ENCODE measurements at regions not wholly inside any gene's neighbourhood (a gene's known extent, or its start where the extent isn't known, plus 50 kb on each side); places are given as distances from the start of the nearest gene placed in this dataset.
A peak's percentile ranks its signal among the peaks of the same experiment; 100 is the strongest.

GRCh38 chr10:71025535-71025934 lies 137.2 kb upstream of the PCBD1 start:
- H3K27ac ChIP-seq: no peak overlapping the region
- peaks cover 6% of the 10 kb centered on the region for H3K9me3 ChIP-seq (ENCODE audit: severe bottlenecking)
- TF ChIP-seq CTCF (IDR thresholded peaks at IDR 0.05; ENCODE audit: low read depth, low read length): no peak
- no peak overlapping the region for H3K4me3 ChIP-seq (ENCODE audit: low read depth, low read length)
- no peaks in the 10 kb centered on the region for H3K27me3 ChIP-seq (ENCODE audit: insufficient read depth, low read depth, severe bottlenecking)
- no peak for DNase-seq
- H3K36me3 ChIP-seq: no peaks in the 10 kb centered on the region

GRCh38 chr10:71028066-71028465 lies 139.7 kb upstream of the PCBD1 start:
- H3K27me3 ChIP-seq (ENCODE audit: insufficient read depth, low read depth, severe bottlenecking): no peaks in the 10 kb centered on the region
- no peaks in the 10 kb centered on the region for H3K9me3 ChIP-seq (ENCODE audit: severe bottlenecking)
- no peak overlapping the region for H3K4me3 ChIP-seq (ENCODE audit: low read depth, low read length)
- H3K36me3 ChIP-seq: no peaks in the 10 kb centered on the region
- H3K27ac ChIP-seq: no peak overlapping the region
- DNase-seq: no peak
- no peak for TF ChIP-seq CTCF (IDR thresholded peaks at IDR 0.05; ENCODE audit: low read depth, low read length)

GRCh38 chr10:71029411-71029892 lies 141.1 kb upstream of the PCBD1 start:
- Histone ChIP-seq H3K27me3 (ENCODE audit: insufficient read depth, low read depth, severe bottlenecking) (no peaks in the 10 kb centered on the region), H3K4me3 (ENCODE audit: low read depth, low read length) (no peak overlapping the region), H3K36me3 (no peaks in the 10 kb centered on the region), H3K27ac (no peak overlapping the region), H3K9me3 (ENCODE audit: severe bottlenecking) (no peaks in the 10 kb centered on the region)
- DNase-seq: no peak
- no peak for TF ChIP-seq CTCF (IDR thresholded peaks at IDR 0.05; ENCODE audit: low read depth, low read length)

- DNase-seq: no peak
- TF ChIP-seq CTCF (IDR thresholded peaks at IDR 0.05; ENCODE audit: low read depth, low read length): no peak
- no peak overlapping the region for H3K4me3 ChIP-seq (ENCODE audit: low read depth, low read length)
- H3K27me3 ChIP-seq (ENCODE audit: insufficient read depth, low read depth, severe bottlenecking): no peaks in the 10 kb centered on the region
- no peaks in the 10 kb centered on the region for H3K9me3 ChIP-seq (ENCODE audit: severe bottlenecking)
- H3K36me3 ChIP-seq: no peaks in the 10 kb centered on the region
- no peak overlapping the region for H3K27ac ChIP-seq
These were observed 141.5 kb upstream of the PCBD1 start for GRCh38 chr10:71029907-71030306.

- no peaks in the 10 kb centered on the region for H3K27me3 ChIP-seq (ENCODE audit: insufficient read depth, low read depth, severe bottlenecking)
- no peak for TF ChIP-seq CTCF (IDR thresholded peaks at IDR 0.05; ENCODE audit: low read depth, low read length)
These were observed 142.7 kb upstream of the PCBD1 start for GRCh38 chr10:71031026-71031425.

GRCh38 chr10:71031603-71032002 lies 143.2 kb upstream of the PCBD1 start:
- Histone ChIP-seq H3K4me3 (ENCODE audit: low read depth, low read length) (no peak overlapping the region), H3K36me3 (no peaks in the 10 kb centered on the region), H3K9me3 (ENCODE audit: severe bottlenecking) (no peaks in the 10 kb centered on the region), H3K27ac (no peak overlapping the region), H3K27me3 (ENCODE audit: insufficient read depth, low read depth, severe bottlenecking) (no peaks in the 10 kb centered on the region)
- 0 out of 2 replicates have a peak, but pooled peaks have one; percentile 2 for TF ChIP-seq CTCF (IDR thresholded peaks at IDR 0.05; ENCODE audit: low read depth, low read length)
- DNase-seq: no peak

More at GRCh38 chr10:71031026-71031425, 142.7 kb upstream of the PCBD1 start:
- no peak for DNase-seq
- Histone ChIP-seq H3K4me3 (ENCODE audit: low read depth, low read length) (no peak overlapping the region), H3K9me3 (ENCODE audit: severe bottlenecking) (no peaks in the 10 kb centered on the region), H3K27ac (no peak overlapping the region), H3K36me3 (no peaks in the 10 kb centered on the region)
